CD14-positive monocyte (primary cell): ENCODE measurements at regions not wholly inside any gene's neighbourhood (a gene's known extent, or its start where the extent isn't known, plus 50 kb on each side); places are given as distances from the start of the nearest gene placed in this dataset.

Experiments used
- DNase-seq, 3 donors: peaks; one replicate each; pipeline ENCODE4 v3.0.0-alpha.2; 2011 to 2022
- H2AFZ ChIP-seq: 2 replicates; pipeline ENCODE4 v1.6.0; 2012; ENCODE audit warnings: mild to moderate bottlenecking, low read depth, low read length, inconsistent platforms; ENCODE audit not compliant: insufficient read depth, poor library complexity, severe bottlenecking
- H3K27ac ChIP-seq, 2 donors: 1 replicate in 1 of 2; 2 replicates in 1 of 2; pipeline ENCODE4 v1.5.1; 2012 to 2013; ENCODE audit warnings: low read length in 2 of 2, control low read depth in 1 of 2, inconsistent platforms in 1 of 2, low read depth in 1 of 2, mild to moderate bottlenecking in 1 of 2
- H3K27me3 ChIP-seq, 2 donors: one replicate each; pipeline versions ENCODE4 v1.6.0 to v1.6.1; 2011 to 2013; ENCODE audit warnings: low read length in 2 of 2; ENCODE audit not compliant: control insufficient read depth in 2 of 2, insufficient read depth in 2 of 2
- H3K36me3 ChIP-seq, 2 donors: replicated peaks in 1 of 2; 1 replicate in 1 of 2; 2 replicates in 1 of 2; pipeline versions ENCODE4 v1.5.1 to v1.6.1; 2012 to 2013; ENCODE audit warnings: low read length in 2 of 2, control low read depth in 1 of 2, inconsistent platforms in 1 of 2, mild to moderate bottlenecking in 1 of 2; ENCODE audit not compliant: insufficient read depth in 2 of 2, control insufficient read depth in 1 of 2
- H3K4me1 ChIP-seq, 2 donors: 1 replicate in 1 of 2; 2 replicates in 1 of 2; pipeline versions ENCODE4 v1.5.1 to v1.6.1; 2012 to 2013; ENCODE audit warnings: low read length in 2 of 2, control low read depth in 1 of 2, inconsistent platforms in 1 of 2, mild to moderate bottlenecking in 1 of 2, moderate library complexity in 1 of 2; ENCODE audit not compliant: insufficient read depth in 2 of 2, control insufficient read depth in 1 of 2
- H3K4me2 ChIP-seq: replicated peaks from 2 replicates; pipeline ENCODE3; 2012; ENCODE audit warnings: low read length, moderate library complexity, mild to moderate bottlenecking; ENCODE audit not compliant: poor library complexity, severe bottlenecking; ENCODE audit errors: extremely low read depth
- H3K4me3 ChIP-seq, 3 experiments: fragments of 200-600 bp in 1 of 3; sonication (generic) in 1 of 3; replicated peaks in 1 of 3; 1 replicate in 2 of 3; 2 replicates in 1 of 3; pipeline ENCODE4 v1.5.1; 2011 to 2013; ENCODE audit warnings: low read length in 3 of 3, mild to moderate bottlenecking in 3 of 3, control low read depth in 2 of 3, low read depth in 2 of 3, inconsistent platforms in 1 of 3, moderate library complexity in 1 of 3
- H3K79me2 ChIP-seq: 2 replicates; pipeline ENCODE4 v1.6.0; 2012; ENCODE audit warnings: mild to moderate bottlenecking, control low read depth, inconsistent platforms, low read length, moderate library complexity; ENCODE audit not compliant: insufficient read depth
- H3K9ac ChIP-seq: 2 replicates; pipeline ENCODE4 v1.6.0; 2017; ENCODE audit warnings: low read length, mild to moderate bottlenecking; ENCODE audit not compliant: insufficient read depth, poor library complexity, severe bottlenecking
- H3K9me3 ChIP-seq, 2 donors: replicated peaks in 1 of 2; 1 replicate in 1 of 2; 2 replicates in 1 of 2; pipeline versions ENCODE4 v1.5.1 to v1.6.1; 2012 to 2013; ENCODE audit warnings: low read length in 2 of 2, control low read depth in 1 of 2; ENCODE audit not compliant: control insufficient read depth in 1 of 2, insufficient read depth in 1 of 2
- H4K20me1 ChIP-seq: 2 replicates; pipeline ENCODE4 v1.6.0; 2012; ENCODE audit warnings: mild to moderate bottlenecking, low read length, control low read depth, moderate library complexity; ENCODE audit not compliant: insufficient read depth
- H3K27ac Mint-ChIP-seq, 7 donors: one replicate each; pipeline ENCODE4 v1.8.0; 2020; ENCODE audit warnings: mild to moderate bottlenecking in 7 of 7, mixed read lengths in 7 of 7, moderate library complexity in 6 of 7, inconsistent platforms in 2 of 7
- H3K27me3 Mint-ChIP-seq, 3 donors: one replicate each; pipeline ENCODE4 v1.8.0; 2021 to 2022; ENCODE audit warnings: low read depth in 3 of 3, mild to moderate bottlenecking in 3 of 3, mixed read lengths in 3 of 3, moderate library complexity in 3 of 3, inconsistent platforms in 1 of 3
- H3K36me3 Mint-ChIP-seq, 2 donors: one replicate each; pipeline ENCODE4 v1.8.0; 2020; ENCODE audit warnings: mixed read lengths in 2 of 2, inconsistent platforms in 1 of 2, mild to moderate bottlenecking in 1 of 2
- H3K4me1 Mint-ChIP-seq: one replicate; pipeline ENCODE4 v1.8.0; 2020; ENCODE audit warnings: mild to moderate bottlenecking, mixed read lengths
- H3K4me3 Mint-ChIP-seq, 2 donors: one replicate each; pipeline ENCODE4 v1.8.0; 2020; ENCODE audit warnings: mild to moderate bottlenecking in 2 of 2, mixed read lengths in 2 of 2, moderate library complexity in 1 of 2
- H3K9me3 Mint-ChIP-seq, 7 donors: one replicate each; pipeline ENCODE4 v1.8.0; 2020 to 2022; ENCODE audit warnings: mixed read lengths in 7 of 7, mild to moderate bottlenecking in 6 of 7, moderate library complexity in 6 of 7, inconsistent platforms in 2 of 7
- CTCF ChIP-seq: fragments of 200-600 bp; IDR thresholded peaks from one replicate; pipeline ENCODE4 v1.8.0; 2022; ENCODE audit warnings: antibody characterized with exemption, mild to moderate bottlenecking
- WGBS: methylation state at CpG from one replicate; pipeline ENCODE4 v1.1.5; 2013; ENCODE audit warnings: missing lambda C conversion rate; ENCODE audit not compliant: insufficient coverage; 5-methylcytosine and 5-hydroxymethylcytosine counted together
- intact Hi-C, 2 donors: fragments of 100-400 bp; cut with micrococcal nuclease; formaldehyde crosslinking; loops; one replicate each; pipeline versions ENCODE4 v1.15.0 to v1.15.1; 2023

- no peaks in the 10 kb centered on the region for H3K4me1 Mint-ChIP-seq
- peaks cover 0 to 2% (median 0%) of the 10 kb centered on the region in 3 donors for H3K27me3 Mint-ChIP-seq
- Histone ChIP-seq H3K79me2 (no peaks in the 10 kb centered on the region), H3K27ac (no peak overlapping the region), H3K36me3 (no peaks in the 10 kb centered on the region), H3K4me3 (no peak overlapping the region), H3K9ac (no peak overlapping the region), H3K4me1 (no peaks in the 10 kb centered on the region), H3K4me2 (no peak overlapping the region), H4K20me1 (no peaks in the 10 kb centered on the region), H3K9me3 (no peaks in the 10 kb centered on the region), H2AFZ (no peak overlapping the region), H3K27me3 (no peaks in the 10 kb centered on the region)
- H3K4me3 Mint-ChIP-seq, result no peak overlapping the region
- no peak for TF ChIP-seq CTCF
- H3K36me3 Mint-ChIP-seq, result no peaks in the 10 kb centered on the region
- H3K27ac Mint-ChIP-seq, result no peak overlapping the region
- no peak for DNase-seq
- 100% methylated on average over 3 of the region's 7 CpGs for WGBS
- H3K9me3 Mint-ChIP-seq, result peaks cover 0 to 3% (median 0%) of the 10 kb centered on the region in 7 donors
- intact Hi-C loops, result no loop called here
Observed at GRCh38 chr10:32132357-32132946, 76.2 kb upstream of the KIF5B start.

GRCh38 chr10:32131388-32131787 lies 75.2 kb upstream of the KIF5B start:
- Histone ChIP-seq H2AFZ (no peak overlapping the region), H3K27me3 (no peaks in the 10 kb centered on the region), H3K27ac (no peak overlapping the region), H3K36me3 (no peaks in the 10 kb centered on the region), H4K20me1 (no peaks in the 10 kb centered on the region), H3K9ac (no peak overlapping the region), H3K9me3 (no peaks in the 10 kb centered on the region), H3K4me1 (no peaks in the 10 kb centered on the region), H3K4me3 (no peak overlapping the region), H3K79me2 (no peaks in the 10 kb centered on the region), H3K4me2 (no peak overlapping the region)
- H3K4me3 Mint-ChIP-seq, result no peak overlapping the region
- no peak for TF ChIP-seq CTCF
- peaks cover 0 to 4% (median 0%) of the 10 kb centered on the region in 7 donors for H3K9me3 Mint-ChIP-seq
- no peak overlapping the region for H3K27ac Mint-ChIP-seq
- no peak for DNase-seq
- H3K36me3 Mint-ChIP-seq, result no peaks in the 10 kb centered on the region
- intact Hi-C loops, result no loop called here
- 6% methylated on average over 2 of the region's 3 CpGs for WGBS
- H3K27me3 Mint-ChIP-seq, result peaks cover 0 to 2% (median 0%) of the 10 kb centered on the region in 3 donors
- H3K4me1 Mint-ChIP-seq, result no peaks in the 10 kb centered on the region
